BLaER1 treated with 17β-estradiol and CSF1 and Interleukin-3, amounts not matched to agents 10 nM and 100 nM (cell line): ENCODE measurements at regions not wholly inside any gene's neighbourhood (a gene's known extent, or its start where the extent isn't known, plus 50 kb on each side); places are given as distances from the start of the nearest gene placed in this dataset.

ENCODE experiments used
- H3K27ac ChIP-seq, 11 experiments: shearing (Covaris generic); formaldehyde crosslinking; 2 replicates each; pipeline ENCODE4 v1.8.1; 2022
- H3K27me3 ChIP-seq, 11 experiments: shearing (Covaris generic); formaldehyde crosslinking; 2 replicates each; pipeline ENCODE4 v1.8.1; 2022
- H3K36me3 ChIP-seq, 11 experiments: shearing (Covaris generic); formaldehyde crosslinking; 2 replicates each; pipeline ENCODE4 v1.8.1; 2022
- H3K4me1 ChIP-seq, 10 experiments: shearing (Covaris generic); formaldehyde crosslinking; 2 replicates each; pipeline ENCODE4 v1.8.1; 2022
- H3K4me2 ChIP-seq, 11 experiments: shearing (Covaris generic); formaldehyde crosslinking; 2 replicates each; pipeline ENCODE4 v1.8.1; 2022
- H3K4me3 ChIP-seq, 10 experiments: shearing (Covaris generic); formaldehyde crosslinking; 2 replicates each; pipeline ENCODE4 v1.8.1; 2022
- H3K9ac ChIP-seq, 11 experiments: shearing (Covaris generic); formaldehyde crosslinking; 2 replicates each; pipeline ENCODE4 v1.8.1; 2022
- H3K9me3 ChIP-seq, 11 experiments: shearing (Covaris generic); formaldehyde crosslinking; replicated peaks in 1 of 11; 2 replicates each; pipeline ENCODE4 v1.8.1; 2022
- H4K20me1 ChIP-seq, 11 experiments: shearing (Covaris generic); formaldehyde crosslinking; 2 replicates each; pipeline ENCODE4 v1.8.1; 2022
- Cebpa-rat ChIP-seq, 11 experiments: shearing (Covaris generic); IDR thresholded peaks; 2 replicates each; pipeline ENCODE4 v1.8.1; 2022

DNA sequence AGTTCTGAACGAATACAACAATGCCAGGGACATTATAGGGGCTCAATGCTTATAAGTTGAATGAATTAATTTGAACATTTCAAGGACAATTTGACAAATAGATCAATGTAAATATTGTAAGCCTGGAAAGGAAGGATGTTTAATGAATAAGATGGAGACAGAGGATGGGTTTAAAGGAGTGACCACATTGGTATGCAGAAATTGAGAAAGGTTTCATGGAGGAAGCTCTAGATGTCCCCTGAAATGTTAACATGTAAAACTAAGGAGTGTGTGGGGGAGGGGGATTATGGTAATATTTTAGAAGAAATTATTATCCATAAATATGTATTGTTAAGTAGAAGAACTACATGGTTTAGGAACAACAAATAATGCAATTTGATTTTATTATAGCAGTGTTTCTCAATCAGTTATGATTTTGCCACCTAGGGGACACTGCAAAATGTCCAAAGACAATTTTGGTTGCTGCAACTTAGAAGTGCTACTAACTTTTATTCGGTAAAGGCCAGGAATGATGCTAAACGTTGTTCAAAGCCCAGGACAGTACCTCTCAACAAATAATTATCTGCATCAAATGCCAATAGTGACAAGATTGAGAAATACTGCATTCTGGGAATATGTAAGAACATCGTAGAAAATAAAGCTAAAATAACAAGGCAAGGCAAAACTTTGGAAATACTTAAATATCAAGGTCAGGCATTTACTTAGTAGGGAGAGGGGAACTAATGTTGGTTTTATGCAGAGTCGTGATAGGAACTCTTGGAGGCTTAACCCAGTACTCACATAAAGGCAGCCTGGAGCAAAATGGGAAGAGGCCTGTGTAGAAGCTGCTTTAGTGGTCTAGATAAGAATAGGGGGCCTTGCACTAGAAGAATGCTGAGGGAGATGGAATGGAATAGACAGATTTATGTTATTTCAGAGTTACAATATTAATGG lies 686.9 kb upstream of the CITED2 start:
- Histone ChIP-seq H3K4me3 (no peak overlapping the region), H3K27ac (no peak overlapping the region), H3K9me3 (no peaks in the 10 kb centered on the region), H4K20me1 (no peaks in the 10 kb centered on the region), H3K27me3 (no peaks in the 10 kb centered on the region), H3K4me2 (no peak overlapping the region), H3K36me3 (no peaks in the 10 kb centered on the region), H3K9ac (no peak overlapping the region), H3K4me1 (no peaks in the 10 kb centered on the region)
- TF ChIP-seq Cebpa-rat (IDR thresholded peaks at IDR 0.05): no peak

DNA sequence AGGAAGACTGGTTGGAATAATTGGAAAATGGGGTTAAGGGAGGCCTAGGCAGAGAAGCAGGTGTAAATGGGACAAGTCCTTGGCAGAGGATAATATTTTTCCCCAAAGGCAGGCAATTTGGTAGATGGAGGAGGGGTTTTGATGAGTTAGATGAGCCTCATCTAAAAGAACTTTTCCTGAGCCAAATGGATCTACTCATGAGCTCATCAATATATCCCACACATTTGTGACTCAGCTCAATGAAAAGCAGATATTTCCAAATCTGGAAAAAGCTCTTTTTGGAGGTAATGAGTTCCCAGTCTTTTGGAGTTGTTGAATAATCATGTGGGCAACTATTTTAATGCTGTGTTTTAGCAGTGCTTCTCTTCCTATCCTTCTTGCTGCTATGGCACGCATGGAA lies 685.5 kb upstream of the CITED2 start:
- no peak for TF ChIP-seq Cebpa-rat (IDR thresholded peaks at IDR 0.05)
- no peaks in the 10 kb centered on the region for H3K36me3 ChIP-seq
- no peak overlapping the region for H3K9ac ChIP-seq
- H3K27ac ChIP-seq: no peak overlapping the region
- H3K4me3 ChIP-seq: no peak overlapping the region
- H3K4me1 ChIP-seq: no peaks in the 10 kb centered on the region
- no peaks in the 10 kb centered on the region for H4K20me1 ChIP-seq
- H3K9me3 ChIP-seq: no peaks in the 10 kb centered on the region
- no peaks in the 10 kb centered on the region for H3K27me3 ChIP-seq
- no peak overlapping the region for H3K4me2 ChIP-seq

DNA sequence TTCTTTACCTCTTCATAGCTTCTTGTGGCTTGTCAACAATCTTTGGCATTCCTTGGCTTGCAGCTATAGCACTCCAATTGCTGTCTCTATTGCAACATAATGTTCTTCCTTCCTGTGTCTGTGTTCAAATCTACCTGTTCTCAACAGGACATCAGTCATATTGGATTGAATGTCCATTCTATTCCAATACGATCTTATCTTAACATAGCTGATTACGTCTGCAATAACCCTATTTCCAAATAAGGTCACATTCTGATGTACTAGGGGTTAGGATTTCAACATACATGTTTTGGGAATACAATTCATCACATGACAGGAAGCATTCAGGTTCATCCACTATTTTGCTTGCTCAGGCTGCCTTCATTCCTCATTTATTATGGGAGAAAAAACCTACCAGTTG lies 684.4 kb upstream of the CITED2 start:
- Histone ChIP-seq H3K4me2 (no peak overlapping the region), H3K9ac (no peak overlapping the region), H3K36me3 (no peaks in the 10 kb centered on the region), H3K4me3 (no peak overlapping the region), H3K9me3 (no peaks in the 10 kb centered on the region), H3K27me3 (no peaks in the 10 kb centered on the region), H3K4me1 (no peaks in the 10 kb centered on the region), H4K20me1 (no peaks in the 10 kb centered on the region), H3K27ac (no peak overlapping the region)
- peak in 1 of 11 experiments; percentile 28; a peak in 1 of 22 replicates for TF ChIP-seq Cebpa-rat (IDR thresholded peaks at IDR 0.05)

DNA sequence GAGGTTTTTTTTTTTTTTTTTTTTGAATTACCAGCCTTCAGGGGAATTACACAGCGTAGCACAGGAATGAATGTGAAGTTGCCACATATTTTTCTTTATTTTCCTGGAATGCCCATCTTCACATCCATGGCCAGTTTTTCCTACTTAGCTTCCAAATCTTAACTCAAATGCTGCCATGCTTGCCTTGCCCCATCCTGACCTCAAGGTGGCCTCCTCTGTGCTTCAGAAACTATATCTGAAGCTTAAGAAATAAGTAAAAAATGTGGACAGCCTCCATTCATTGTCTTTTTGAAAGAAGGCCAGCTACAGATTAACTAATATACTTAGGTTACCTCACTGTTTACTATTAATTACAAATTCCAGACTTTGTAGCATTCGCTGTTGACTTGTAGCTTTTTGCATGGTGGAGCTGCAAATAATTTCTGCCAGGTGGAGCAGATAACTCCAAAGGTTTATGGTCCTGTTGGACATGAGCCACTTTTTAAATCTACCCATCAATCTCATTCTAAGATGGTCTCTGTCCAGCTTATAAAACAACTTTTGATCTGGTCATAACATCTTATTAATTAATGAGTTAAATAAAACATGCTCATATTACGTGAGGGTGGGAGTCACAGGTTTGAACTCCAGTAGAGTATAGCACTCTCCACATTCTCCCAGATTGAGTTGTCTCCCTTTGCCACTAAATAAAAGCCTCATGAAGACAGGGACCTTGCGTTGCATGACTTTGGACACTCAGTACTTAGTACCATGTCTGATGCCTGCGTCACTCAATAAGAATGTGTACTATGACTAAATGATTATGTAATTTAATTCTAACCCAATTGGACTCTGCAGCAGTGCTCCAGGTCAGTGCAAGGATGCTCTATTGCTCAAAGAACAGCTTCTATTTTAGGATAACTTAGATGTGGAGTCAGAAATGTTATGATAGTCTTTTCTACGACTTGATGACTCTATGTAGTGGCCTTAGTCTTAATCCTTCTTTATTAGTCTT lies 678.6 kb upstream of the CITED2 start:
- Histone ChIP-seq H3K9ac (no peak overlapping the region), H3K4me1 (peaks cover 0 to 11% (median 0%) of the 10 kb centered on the region in 10 experiments; a peak in 2 of 20 replicates), H3K9me3 (no peaks in the 10 kb centered on the region), H3K4me2 (no peak overlapping the region), H4K20me1 (no peaks in the 10 kb centered on the region), H3K27me3 (no peaks in the 10 kb centered on the region), H3K4me3 (no peak overlapping the region), H3K27ac (no peak overlapping the region), H3K36me3 (no peaks in the 10 kb centered on the region)
- TF ChIP-seq Cebpa-rat (IDR thresholded peaks at IDR 0.05): no peak

DNA sequence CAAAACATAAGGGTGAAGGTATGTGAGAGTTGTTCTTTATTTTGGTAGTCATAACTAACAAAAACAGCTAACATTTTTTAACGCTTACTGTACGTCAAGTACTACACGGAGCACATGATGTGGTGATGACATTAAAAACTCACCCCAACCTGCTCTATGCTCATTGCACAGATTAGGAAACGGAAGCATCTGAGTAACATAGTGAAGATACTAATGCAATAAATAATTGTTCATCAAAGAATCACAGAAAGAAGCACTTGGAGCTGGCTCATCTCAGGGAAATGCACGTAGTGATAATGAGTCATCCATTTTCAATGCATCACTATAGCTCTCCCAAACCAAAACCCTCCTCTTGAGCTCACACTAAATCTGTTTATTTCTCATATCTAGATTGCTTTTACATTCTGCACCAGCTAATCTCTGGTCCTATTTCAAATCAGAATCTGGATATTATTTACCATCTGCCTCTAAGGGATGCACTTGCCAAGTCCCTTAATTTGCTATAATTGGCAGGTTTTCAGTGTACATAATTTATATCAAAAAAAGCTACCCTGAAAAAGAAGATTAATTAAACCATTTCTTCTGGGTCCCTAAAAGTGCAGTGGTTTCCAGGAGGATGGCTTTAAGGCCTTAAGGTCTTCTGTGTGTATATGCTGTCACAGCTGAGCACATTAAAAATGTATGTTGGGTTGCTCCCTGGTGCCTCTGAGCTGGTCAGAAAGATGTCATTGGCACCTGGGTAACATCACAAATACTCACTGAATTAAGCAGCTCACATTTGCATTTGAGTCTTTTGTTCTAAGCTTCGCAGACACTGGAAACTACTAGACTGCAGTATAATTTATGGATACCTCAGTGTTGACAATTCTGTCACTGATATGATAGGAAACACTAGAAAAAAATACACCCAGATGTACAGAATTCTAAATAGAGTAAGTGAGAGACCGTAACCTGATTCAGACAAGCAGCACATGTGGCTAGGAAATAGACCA lies 677.4 kb upstream of the CITED2 start:
- TF ChIP-seq Cebpa-rat (IDR thresholded peaks at IDR 0.05): no peak
- H3K36me3 ChIP-seq: no peaks in the 10 kb centered on the region
- no peak overlapping the region for H3K4me3 ChIP-seq
- peaks cover 0 to 5% (median 0%) of the 10 kb centered on the region in 11 experiments; a peak in 2 of 22 replicates for H3K9me3 ChIP-seq
- H3K27ac ChIP-seq: no peak overlapping the region
- no peaks in the 10 kb centered on the region for H4K20me1 ChIP-seq
- H3K27me3 ChIP-seq: no peaks in the 10 kb centered on the region
- peaks cover 0 to 11% (median 0%) of the 10 kb centered on the region in 10 experiments; a peak in 2 of 20 replicates for H3K4me1 ChIP-seq
- H3K4me2 ChIP-seq: no peak overlapping the region
- no peak overlapping the region for H3K9ac ChIP-seq

DNA sequence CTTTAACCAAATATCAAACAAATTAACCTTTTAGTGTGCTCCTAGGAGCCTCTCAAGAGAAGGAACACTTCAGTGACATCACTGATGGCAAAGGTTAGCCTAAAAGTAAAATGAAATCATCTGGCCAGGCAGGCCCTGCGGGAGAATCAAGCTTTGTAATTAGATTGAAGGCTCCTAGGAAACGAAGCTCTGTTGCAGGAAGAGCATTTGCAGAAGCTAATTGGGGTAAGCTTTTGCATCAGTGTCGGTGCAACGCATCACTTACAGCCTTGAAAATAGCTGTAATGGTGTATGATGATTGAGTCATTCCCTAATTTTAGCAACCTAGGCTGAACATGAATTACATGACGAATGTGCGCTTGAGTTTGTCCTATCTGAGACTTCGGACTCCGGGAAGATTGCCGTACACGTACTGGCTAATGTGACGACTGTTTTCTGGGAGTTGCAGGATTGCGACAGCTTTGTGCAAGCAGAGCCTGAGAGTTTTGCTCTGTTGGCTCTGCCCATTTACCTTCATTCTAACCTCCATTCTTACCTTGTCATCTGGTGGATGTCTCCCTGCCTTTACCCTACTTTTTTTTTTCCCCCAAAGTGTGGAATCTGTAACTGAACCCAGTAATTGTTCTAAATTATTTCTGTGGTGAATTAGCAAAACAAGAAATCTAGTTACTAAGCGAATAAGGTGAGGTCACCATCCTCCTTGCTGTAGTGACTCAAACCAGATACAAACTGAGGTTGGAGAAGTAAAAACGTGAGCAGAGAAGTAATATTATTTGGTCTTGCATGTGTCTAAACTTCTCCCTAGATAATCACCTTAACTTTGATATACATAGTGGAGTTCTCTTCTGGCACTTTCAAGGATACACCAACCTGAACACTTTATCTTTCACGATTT lies 675.9 kb upstream of the CITED2 start:
- peaks cover 0 to 7% (median 0%) of the 10 kb centered on the region in 11 experiments; a peak in 4 of 22 replicates for H3K9me3 ChIP-seq
- H3K27me3 ChIP-seq: no peaks in the 10 kb centered on the region
- no peak overlapping the region for H3K27ac ChIP-seq
- no peak overlapping the region for H3K4me3 ChIP-seq
- H3K4me1 ChIP-seq: peaks cover 0 to 11% (median 0%) of the 10 kb centered on the region in 10 experiments; a peak in 2 of 20 replicates
- TF ChIP-seq Cebpa-rat (IDR thresholded peaks at IDR 0.05): no peak; a peak in 2 of 22 replicates
- H3K36me3 ChIP-seq: no peaks in the 10 kb centered on the region
- H3K4me2 ChIP-seq: no peak overlapping the region
- H4K20me1 ChIP-seq: no peaks in the 10 kb centered on the region
- no peak overlapping the region for H3K9ac ChIP-seq

DNA sequence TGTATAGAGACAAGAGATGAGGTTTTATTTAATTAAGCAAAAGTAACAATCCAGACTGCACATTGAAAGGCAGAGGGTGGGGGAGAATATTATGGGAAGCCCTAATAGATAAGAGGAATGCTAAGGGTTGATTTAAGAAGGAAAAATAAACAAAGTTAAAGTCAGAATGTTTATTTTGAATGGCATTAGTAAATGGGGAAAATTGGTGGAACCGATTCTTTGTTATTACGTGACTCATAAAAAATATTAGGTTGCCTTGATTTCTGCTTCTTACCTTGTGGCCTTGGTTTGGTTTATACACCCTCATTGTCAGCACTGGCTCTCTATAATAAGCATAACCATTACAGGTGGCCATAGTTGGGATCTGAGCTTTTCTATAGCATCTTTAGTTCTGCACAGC lies 674.8 kb upstream of the CITED2 start:
- Histone ChIP-seq H3K27ac (no peak overlapping the region), H3K4me2 (no peak overlapping the region), H3K4me1 (peaks cover 0 to 13% (median 1%) of the 10 kb centered on the region in 10 experiments; a peak in 14 of 20 replicates), H3K4me3 (no peak overlapping the region), H3K9me3 (peaks cover 0 to 7% (median 0%) of the 10 kb centered on the region in 11 experiments; a peak in 5 of 22 replicates), H4K20me1 (no peaks in the 10 kb centered on the region), H3K9ac (no peak overlapping the region), H3K27me3 (no peaks in the 10 kb centered on the region), H3K36me3 (no peaks in the 10 kb centered on the region)
- no peak for TF ChIP-seq Cebpa-rat (IDR thresholded peaks at IDR 0.05)
